ENCODE measurements at regions not wholly inside any gene's neighbourhood (a gene's known extent, or its start where the extent isn't known, plus 50 kb on each side); places are given as distances from the start of the nearest gene placed in this dataset.

DNA sequence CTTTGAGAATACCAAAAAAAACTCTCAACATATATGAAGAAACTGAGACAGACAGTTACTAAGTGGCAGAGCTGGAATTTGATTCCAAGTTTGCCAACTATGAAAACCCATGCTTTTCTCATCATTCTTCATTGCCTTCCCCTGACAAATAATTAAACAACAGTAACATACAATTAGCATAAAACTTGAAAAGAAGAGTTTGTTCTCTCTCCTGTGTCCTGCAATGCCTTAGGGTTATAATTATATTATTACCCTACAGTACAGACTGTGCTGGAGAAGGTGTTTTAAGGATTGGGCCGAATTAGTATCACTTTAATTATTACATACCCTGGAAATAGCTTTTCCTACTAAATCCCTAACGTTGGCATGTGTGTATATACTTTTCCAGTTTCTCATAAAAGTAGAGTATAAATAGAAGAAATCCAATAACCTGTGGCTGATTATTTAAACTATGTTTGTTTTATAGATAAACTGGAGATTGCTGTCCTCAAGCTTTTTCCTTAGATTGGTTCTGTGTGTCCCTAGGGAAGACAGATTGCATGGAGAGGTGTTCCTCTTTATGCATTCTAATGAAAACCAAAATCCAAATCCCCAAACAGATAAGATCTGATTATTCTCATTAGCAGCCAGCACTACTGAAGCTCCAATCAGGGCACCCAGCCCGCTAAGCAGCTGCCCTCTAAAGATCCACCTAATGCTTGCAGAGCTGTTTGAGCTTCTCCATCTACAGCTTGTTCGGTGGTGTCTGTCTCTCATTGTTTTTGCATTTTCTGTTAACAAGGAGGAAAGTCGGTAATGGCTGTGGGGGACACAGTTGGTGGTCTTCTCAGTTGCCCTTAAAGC lies 156.3 kb downstream of the TM2D1 start:
- no peaks in the 10 kb centered on the region for H3K27me3 ChIP-seq (ENCODE audit: insufficient read depth, low read length)
- H3K4me2 ChIP-seq (ENCODE audit: low read length) = no peak overlapping the region
- peaks cover 8% of the 10 kb centered on the region for H3K9me3 ChIP-seq (ENCODE audit: low read length)
- no peak for TF ChIP-seq EZH2 (IDR thresholded peaks at IDR 0.05; ENCODE audit: borderline replicate concordance, low read length)
- TF ChIP-seq, protein P1, sequence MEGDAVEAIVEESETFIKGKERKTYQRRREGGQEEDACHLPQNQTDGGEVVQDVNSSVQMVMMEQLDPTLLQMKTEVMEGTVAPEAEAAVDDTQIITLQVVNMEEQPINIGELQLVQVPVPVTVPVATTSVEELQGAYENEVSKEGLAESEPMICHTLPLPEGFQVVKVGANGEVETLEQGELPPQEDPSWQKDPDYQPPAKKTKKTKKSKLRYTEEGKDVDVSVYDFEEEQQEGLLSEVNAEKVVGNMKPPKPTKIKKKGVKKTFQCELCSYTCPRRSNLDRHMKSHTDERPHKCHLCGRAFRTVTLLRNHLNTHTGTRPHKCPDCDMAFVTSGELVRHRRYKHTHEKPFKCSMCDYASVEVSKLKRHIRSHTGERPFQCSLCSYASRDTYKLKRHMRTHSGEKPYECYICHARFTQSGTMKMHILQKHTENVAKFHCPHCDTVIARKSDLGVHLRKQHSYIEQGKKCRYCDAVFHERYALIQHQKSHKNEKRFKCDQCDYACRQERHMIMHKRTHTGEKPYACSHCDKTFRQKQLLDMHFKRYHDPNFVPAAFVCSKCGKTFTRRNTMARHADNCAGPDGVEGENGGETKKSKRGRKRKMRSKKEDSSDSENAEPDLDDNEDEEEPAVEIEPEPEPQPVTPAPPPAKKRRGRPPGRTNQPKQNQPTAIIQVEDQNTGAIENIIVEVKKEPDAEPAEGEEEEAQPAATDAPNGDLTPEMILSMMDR (IDR thresholded peaks at IDR 0.05; ENCODE audit: low read length) = no peak
- no peaks in the 10 kb centered on the region; the same call in 1 of the 2 replicates for H3K36me3 ChIP-seq (ENCODE audit: insufficient read depth, low read length)
- H3K27ac ChIP-seq (ENCODE audit: low read depth, low read length, poor library complexity, severe bottlenecking) = no peak overlapping the region
- no peak overlapping the region for H2AFZ ChIP-seq (ENCODE audit: low read length)
- H3K9me2 ChIP-seq (ENCODE audit: low read depth, low read length) = no peaks in the 10 kb centered on the region
- H3K4me1 ChIP-seq (ENCODE audit: insufficient read depth, low read length, severe bottlenecking) = no peaks in the 10 kb centered on the region
- no peak overlapping the region for H3K9ac ChIP-seq (ENCODE audit: low read length)
- no peaks in the 10 kb centered on the region for H4K20me1 ChIP-seq (ENCODE audit: insufficient read depth, low read length)
- no peaks in the 10 kb centered on the region for H3F3A ChIP-seq (ENCODE audit: insufficient read depth, low read length)
- no peak overlapping the region for H3K4me3 ChIP-seq (ENCODE audit: low read depth, low read length, poor library complexity, severe bottlenecking)
- no peaks in the 10 kb centered on the region for H3K79me2 ChIP-seq (ENCODE audit: insufficient read depth, low read length)

DNA sequence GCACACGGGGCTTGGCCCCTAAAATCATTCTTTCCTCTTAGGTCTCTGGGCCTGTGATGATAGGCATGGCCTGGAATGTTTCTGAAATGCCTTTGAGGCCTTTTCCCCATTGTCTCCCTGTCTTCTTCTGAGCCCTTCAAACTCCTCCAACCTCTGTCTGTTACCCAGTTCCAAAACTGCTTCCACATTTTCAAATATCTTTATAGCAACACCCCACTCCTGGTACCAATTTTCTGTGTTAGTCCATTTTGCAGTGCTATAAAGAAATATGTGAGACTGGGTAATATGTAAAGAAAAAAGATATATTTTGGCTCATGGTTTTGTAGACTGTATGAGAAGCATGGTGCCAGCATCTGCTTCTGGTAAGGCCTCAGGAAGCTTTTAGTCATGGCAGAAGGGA lies 158.8 kb downstream of the TM2D1 start:
- Histone ChIP-seq H3K9me2 (ENCODE audit: low read depth, low read length) (no peaks in the 10 kb centered on the region), H3F3A (ENCODE audit: insufficient read depth, low read length) (no peaks in the 10 kb centered on the region), H3K27me3 (ENCODE audit: insufficient read depth, low read length) (no peaks in the 10 kb centered on the region), H3K27ac (ENCODE audit: low read depth, low read length, poor library complexity, severe bottlenecking) (no peak overlapping the region), H3K4me3 (ENCODE audit: low read depth, low read length, poor library complexity, severe bottlenecking) (no peak overlapping the region), H3K9ac (ENCODE audit: low read length) (no peak overlapping the region), H3K79me2 (ENCODE audit: insufficient read depth, low read length) (no peaks in the 10 kb centered on the region), H3K36me3 (ENCODE audit: insufficient read depth, low read length) (no peaks in the 10 kb centered on the region; the same call in 1 of the 2 replicates), H3K9me3 (ENCODE audit: low read length) (peaks cover 8% of the 10 kb centered on the region), H3K4me2 (ENCODE audit: low read length) (no peak overlapping the region), H2AFZ (ENCODE audit: low read length) (no peak overlapping the region), H4K20me1 (ENCODE audit: insufficient read depth, low read length) (no peaks in the 10 kb centered on the region), H3K4me1 (ENCODE audit: insufficient read depth, low read length, severe bottlenecking) (no peaks in the 10 kb centered on the region)
- TF ChIP-seq EZH2 (IDR thresholded peaks at IDR 0.05; ENCODE audit: borderline replicate concordance, low read length) = no peak
- TF ChIP-seq, protein P1 (IDR thresholded peaks at IDR 0.05; ENCODE audit: low read length) = no peak

DNA sequence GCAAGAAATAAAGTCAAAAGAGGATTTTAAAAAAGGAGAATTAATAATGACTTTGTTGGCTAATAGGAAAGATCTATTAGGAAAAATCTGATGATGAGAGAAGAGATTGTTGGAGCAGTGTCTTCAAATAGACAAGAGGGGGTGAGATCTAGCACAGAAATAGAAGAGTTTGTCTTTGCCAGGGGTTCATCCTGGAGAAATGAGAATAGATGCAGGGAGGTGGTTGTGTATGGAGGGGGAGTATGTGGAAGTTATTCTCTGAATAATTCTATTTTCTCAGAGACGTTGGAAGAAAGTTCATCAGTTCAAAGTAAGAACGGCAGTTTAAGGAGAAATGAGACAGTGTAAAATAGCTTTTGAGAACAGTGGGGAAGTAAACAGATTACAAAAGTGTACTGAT lies 161.3 kb downstream of the TM2D1 start:
- no peak overlapping the region for H3K27ac ChIP-seq (ENCODE audit: low read depth, low read length, poor library complexity, severe bottlenecking)
- H3K4me1 ChIP-seq (ENCODE audit: insufficient read depth, low read length, severe bottlenecking) = no peaks in the 10 kb centered on the region
- no peaks in the 10 kb centered on the region for H4K20me1 ChIP-seq (ENCODE audit: insufficient read depth, low read length)
- peaks cover 8% of the 10 kb centered on the region for H3K9me3 ChIP-seq (ENCODE audit: low read length)
- H3K79me2 ChIP-seq (ENCODE audit: insufficient read depth, low read length) = no peaks in the 10 kb centered on the region
- no peak for TF ChIP-seq EZH2 (IDR thresholded peaks at IDR 0.05; ENCODE audit: borderline replicate concordance, low read length)
- TF ChIP-seq, protein P1 (IDR thresholded peaks at IDR 0.05; ENCODE audit: low read length) = no peak
- H3K9ac ChIP-seq (ENCODE audit: low read length) = no peak overlapping the region
- no peak overlapping the region for H2AFZ ChIP-seq (ENCODE audit: low read length)
- no peak overlapping the region for H3K4me3 ChIP-seq (ENCODE audit: low read depth, low read length, poor library complexity, severe bottlenecking)
- no peaks in the 10 kb centered on the region for H3K27me3 ChIP-seq (ENCODE audit: insufficient read depth, low read length)
- H3K36me3 ChIP-seq (ENCODE audit: insufficient read depth, low read length) = no peaks in the 10 kb centered on the region; the same call in 1 of the 2 replicates
- no peak overlapping the region for H3K4me2 ChIP-seq (ENCODE audit: low read length)
- H3F3A ChIP-seq (ENCODE audit: insufficient read depth, low read length) = no peaks in the 10 kb centered on the region
- H3K9me2 ChIP-seq (ENCODE audit: low read depth, low read length) = no peaks in the 10 kb centered on the region

All from OCI-LY1 (cell line).